Calu3 (cell line): ENCODE measurements at regions not wholly inside any gene's neighbourhood (a gene's known extent, or its start where the extent isn't known, plus 50 kb on each side); places are given as distances from the start of the nearest gene placed in this dataset.

Experiments
- BruUV-seq: library from RNA; stranded (reverse); fragments of 400-500 nt; replicated peaks from 2 replicates; lab custom pipeline; 2021; lab: Mats Ljungman, UMichigan
- CTCF ChIA-PET: fragments of 300-600 bp; sonication (Branson Sonifier 250); formaldehyde crosslinking; loops from one replicate; lab custom pipeline; 2022; ENCODE audit warnings: antibody characterized with exemption; lab: Charles Lee
- DNase-seq: peaks from one replicate; pipeline ENCODE4 v3.0.0; 2022
- H3K27ac Mint-ChIP-seq: one replicate; pipeline ENCODE4 v1.8.0; 2022; ENCODE audit warnings: mixed read lengths; ENCODE audit not compliant: unreplicated experiment
- H3K27me3 Mint-ChIP-seq: one replicate; pipeline ENCODE4 v1.8.0; 2022; ENCODE audit warnings: mixed read lengths; ENCODE audit not compliant: unreplicated experiment
- H3K36me3 Mint-ChIP-seq: one replicate; pipeline ENCODE4 v1.8.0; 2022; ENCODE audit warnings: mild to moderate bottlenecking, moderate library complexity, mixed read lengths; ENCODE audit not compliant: insufficient read depth, unreplicated experiment
- H3K4me1 Mint-ChIP-seq: one replicate; pipeline ENCODE4 v1.8.0; 2022; ENCODE audit warnings: mild to moderate bottlenecking, low read depth, mixed read lengths; ENCODE audit not compliant: unreplicated experiment
- H3K4me3 Mint-ChIP-seq: one replicate; pipeline ENCODE4 v1.8.0; 2022; ENCODE audit warnings: mild to moderate bottlenecking, low read depth, moderate library complexity, mixed read lengths; ENCODE audit not compliant: unreplicated experiment
- H3K9me3 Mint-ChIP-seq: one replicate; pipeline ENCODE4 v1.8.0; 2022; ENCODE audit warnings: low read depth, mixed read lengths; ENCODE audit not compliant: unreplicated experiment
- CTCF ChIP-seq: fragments of 200-600 bp; IDR thresholded peaks from one replicate; pipeline ENCODE4 v1.8.0; 2022; ENCODE audit warnings: antibody characterized with exemption; ENCODE audit not compliant: unreplicated experiment
- intact Hi-C: fragments of 100-400 bp; cut with micrococcal nuclease; formaldehyde crosslinking; loops from one replicate; pipeline ENCODE4 v1.10.0; 2022; ENCODE audit not compliant: unreplicated experiment

DNA sequence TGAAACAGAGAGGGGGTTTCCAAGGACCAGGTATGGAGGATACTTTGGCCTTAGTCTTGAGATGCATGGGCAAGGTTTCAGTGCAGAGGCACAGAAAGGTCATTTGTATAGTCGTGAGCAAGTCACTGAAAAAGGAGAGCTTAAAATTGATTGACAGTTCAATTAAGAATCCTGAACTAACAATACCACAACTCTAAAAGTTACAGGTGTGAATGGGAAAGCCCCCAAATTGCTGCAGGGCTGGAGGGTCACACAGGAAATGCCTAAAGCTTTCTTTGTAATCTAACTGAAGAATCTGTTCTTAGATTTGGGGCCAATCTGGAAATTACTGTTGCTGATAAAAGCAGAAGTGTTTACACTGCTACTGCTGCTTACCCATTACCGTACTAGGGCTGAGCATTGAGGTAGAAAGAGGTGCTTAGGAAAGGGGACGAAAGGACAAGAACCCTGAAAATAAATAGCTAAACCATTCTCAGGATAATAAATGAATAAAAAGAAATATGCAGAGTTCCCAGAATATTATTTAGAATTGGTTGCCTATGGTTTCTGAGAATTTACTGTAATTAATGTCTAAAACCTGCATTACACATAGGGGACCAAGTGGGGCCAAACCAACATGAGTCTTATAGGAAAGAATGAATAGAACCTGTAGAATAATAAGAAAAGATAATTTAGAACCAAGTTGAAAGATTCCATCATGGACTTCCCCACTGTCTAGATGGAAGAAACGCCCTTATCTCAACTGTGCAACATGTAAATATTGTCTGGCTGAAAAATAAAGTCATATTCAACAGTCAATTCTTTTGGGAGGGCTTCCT is 91.9 kb upstream of the PPP1R2C start:
- no peaks in the 10 kb centered on the region for H3K4me1 Mint-ChIP-seq
- H3K27ac Mint-ChIP-seq = no peak overlapping the region
- CTCF ChIA-PET = no interaction called here
- TF ChIP-seq CTCF = no peak
- H3K36me3 Mint-ChIP-seq = no peaks in the 10 kb centered on the region
- H3K9me3 Mint-ChIP-seq = no peaks in the 10 kb centered on the region
- intact Hi-C loops = no loop called here
- no TSS peak for BruUV-seq
- H3K4me3 Mint-ChIP-seq = no peak overlapping the region
- H3K27me3 Mint-ChIP-seq = no peaks in the 10 kb centered on the region
- DNase-seq = no peak

GRCh38 chrX:42886519-42886918 is 108.6 kb upstream of the PPP1R2C start:
- no peak for TF ChIP-seq CTCF
- intact Hi-C loops = no loop called here
- H3K36me3 Mint-ChIP-seq = no peaks in the 10 kb centered on the region
- no peaks in the 10 kb centered on the region for H3K27me3 Mint-ChIP-seq
- H3K27ac Mint-ChIP-seq = no peak overlapping the region
- DNase-seq = no peak
- H3K4me3 Mint-ChIP-seq = no peak overlapping the region
- H3K9me3 Mint-ChIP-seq = peaks cover 2% of the 10 kb centered on the region
- no peaks in the 10 kb centered on the region for H3K4me1 Mint-ChIP-seq
- CTCF ChIA-PET = no interaction called here
- no TSS peak for BruUV-seq

- intact Hi-C loops = no loop called here
- TF ChIP-seq CTCF = no peak
- BruUV-seq = no TSS peak
- no peaks in the 10 kb centered on the region for H3K36me3 Mint-ChIP-seq
- no peak overlapping the region for H3K27ac Mint-ChIP-seq
- H3K4me1 Mint-ChIP-seq = no peaks in the 10 kb centered on the region
- CTCF ChIA-PET = no interaction called here
- peaks cover 13% of the 10 kb centered on the region for H3K27me3 Mint-ChIP-seq
- no peak for DNase-seq
- no peak overlapping the region for H3K4me3 Mint-ChIP-seq
- no peaks in the 10 kb centered on the region for H3K9me3 Mint-ChIP-seq
These were observed 123.0 kb upstream of the PPP1R2C start for GRCh38 chrX:42900947-42901346.

GRCh38 chrX:42902513-42902912 is 124.5 kb upstream of the PPP1R2C start:
- H3K27me3 Mint-ChIP-seq = peaks cover 13% of the 10 kb centered on the region
- H3K9me3 Mint-ChIP-seq = no peaks in the 10 kb centered on the region
- H3K4me3 Mint-ChIP-seq = no peak overlapping the region
- CTCF ChIA-PET = no interaction called here
- no TSS peak for BruUV-seq
- no peak overlapping the region for H3K27ac Mint-ChIP-seq
- no peaks in the 10 kb centered on the region for H3K36me3 Mint-ChIP-seq
- no peak for DNase-seq
- no peaks in the 10 kb centered on the region for H3K4me1 Mint-ChIP-seq
- no peak for TF ChIP-seq CTCF
- intact Hi-C loops = no loop called here
